ENCODE measurements at regions not wholly inside any gene's neighbourhood (a gene's known extent, or its start where the extent isn't known, plus 50 kb on each side); places are given as distances from the start of the nearest gene placed in this dataset.
"Not testable (repeated sequence)": the region's sequence is repeated elsewhere in the genome, so short reads cannot be mapped to it uniquely, and the experiment has no call there.

DNA sequence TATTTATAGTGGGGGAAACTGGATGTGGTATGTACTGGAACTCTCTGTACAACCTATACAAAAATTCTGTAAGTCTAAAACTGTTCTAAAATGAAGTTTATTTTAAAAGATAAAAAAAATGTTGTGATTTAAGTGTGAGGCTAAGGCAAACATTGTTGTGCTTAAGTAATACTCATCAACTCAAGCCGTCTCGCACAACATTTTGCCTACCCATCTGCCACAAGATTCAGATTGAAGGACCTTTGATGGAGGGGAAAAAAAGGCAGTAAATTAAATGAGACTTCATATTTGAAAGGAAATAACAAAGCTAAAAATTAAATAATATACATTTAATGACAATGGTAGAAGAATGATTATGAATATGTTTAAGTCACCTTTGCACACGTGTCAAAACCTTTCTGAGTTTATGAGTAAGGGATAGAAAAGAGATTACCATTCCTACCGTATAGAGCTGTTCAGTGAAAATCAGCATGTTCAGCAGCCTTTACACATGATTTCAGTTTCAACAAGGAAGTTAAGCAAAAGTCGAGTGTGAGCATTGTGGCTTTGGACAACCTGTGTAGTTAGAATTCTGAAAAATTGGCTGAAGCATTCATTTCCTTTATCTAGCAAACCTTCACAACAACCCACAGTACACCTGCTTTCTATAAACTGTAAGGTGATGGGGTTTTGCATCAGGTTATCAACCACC lies 499.3 kb downstream of the IRS1 start:
- intact Hi-C loops (cut with DNase I): no loop called here
- no peaks in the 10 kb centered on the region for H3K36me3 ChIP-seq
- no peak for TF ChIP-seq POLR2AphosphoS5 (IDR thresholded peaks at IDR 0.05)
- TF ChIP-seq EP300 (IDR thresholded peaks at IDR 0.05): no peak
- TF ChIP-seq, protein P1, sequence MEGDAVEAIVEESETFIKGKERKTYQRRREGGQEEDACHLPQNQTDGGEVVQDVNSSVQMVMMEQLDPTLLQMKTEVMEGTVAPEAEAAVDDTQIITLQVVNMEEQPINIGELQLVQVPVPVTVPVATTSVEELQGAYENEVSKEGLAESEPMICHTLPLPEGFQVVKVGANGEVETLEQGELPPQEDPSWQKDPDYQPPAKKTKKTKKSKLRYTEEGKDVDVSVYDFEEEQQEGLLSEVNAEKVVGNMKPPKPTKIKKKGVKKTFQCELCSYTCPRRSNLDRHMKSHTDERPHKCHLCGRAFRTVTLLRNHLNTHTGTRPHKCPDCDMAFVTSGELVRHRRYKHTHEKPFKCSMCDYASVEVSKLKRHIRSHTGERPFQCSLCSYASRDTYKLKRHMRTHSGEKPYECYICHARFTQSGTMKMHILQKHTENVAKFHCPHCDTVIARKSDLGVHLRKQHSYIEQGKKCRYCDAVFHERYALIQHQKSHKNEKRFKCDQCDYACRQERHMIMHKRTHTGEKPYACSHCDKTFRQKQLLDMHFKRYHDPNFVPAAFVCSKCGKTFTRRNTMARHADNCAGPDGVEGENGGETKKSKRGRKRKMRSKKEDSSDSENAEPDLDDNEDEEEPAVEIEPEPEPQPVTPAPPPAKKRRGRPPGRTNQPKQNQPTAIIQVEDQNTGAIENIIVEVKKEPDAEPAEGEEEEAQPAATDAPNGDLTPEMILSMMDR (IDR thresholded peaks at IDR 0.05): no peak
- no peak for TF ChIP-seq POLR2A (IDR thresholded peaks at IDR 0.05; ENCODE audit: low read depth)
- H3K27me3 ChIP-seq: no peaks in the 10 kb centered on the region
- H3K9me3 ChIP-seq: no peaks in the 10 kb centered on the region
- peaks cover 0 to under 1% (median 0%) of the 10 kb centered on the region in 4 donors for H3K4me1 ChIP-seq
- no peak overlapping the region for H3K4me3 ChIP-seq
- DNase-seq (ENCODE audit: extremely low spot score): no peak
- WGBS: 85% methylated on average over 5 of the region's 5 CpGs
- H3K27ac ChIP-seq (replicated peaks in 1 of 4): no peak overlapping the region

DNA sequence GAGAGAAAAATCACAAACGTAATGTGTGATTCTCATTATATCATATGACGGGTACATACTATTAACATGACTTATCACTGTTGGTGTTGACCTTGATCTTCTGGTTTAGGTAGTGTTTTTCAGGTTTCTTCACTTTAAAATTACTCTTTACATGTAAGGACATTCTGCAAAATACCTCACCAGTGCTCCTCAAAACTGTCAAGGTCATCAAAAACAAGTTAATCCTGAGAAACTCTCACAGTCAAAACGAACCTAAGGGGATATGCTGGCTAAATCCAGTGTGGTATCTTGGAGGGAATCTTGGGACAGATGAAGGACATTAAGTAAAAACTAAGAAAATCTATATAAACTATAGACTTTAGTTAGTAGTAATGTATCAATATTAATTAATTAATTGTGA lies 499.8 kb downstream of the IRS1 start:
- Histone ChIP-seq H3K27ac (replicated peaks in 1 of 4) (no peak overlapping the region), H3K9me3 (no peaks in the 10 kb centered on the region), H3K27me3 (no peaks in the 10 kb centered on the region), H3K36me3 (no peaks in the 10 kb centered on the region), H3K4me1 (peaks cover 0 to 5% (median 0%) of the 10 kb centered on the region in 4 donors), H3K4me3 (no peak overlapping the region)
- intact Hi-C loops (cut with DNase I): no loop called here
- WGBS: 60% methylated on average over 3 of the region's 3 CpGs
- DNase-seq (ENCODE audit: extremely low spot score): no peak
- TF ChIP-seq, protein P1 (IDR thresholded peaks at IDR 0.05): no peak
- TF ChIP-seq EP300 (IDR thresholded peaks at IDR 0.05) (no peak), POLR2A (IDR thresholded peaks at IDR 0.05; ENCODE audit: low read depth) (no peak), POLR2AphosphoS5 (IDR thresholded peaks at IDR 0.05) (no peak)

DNA sequence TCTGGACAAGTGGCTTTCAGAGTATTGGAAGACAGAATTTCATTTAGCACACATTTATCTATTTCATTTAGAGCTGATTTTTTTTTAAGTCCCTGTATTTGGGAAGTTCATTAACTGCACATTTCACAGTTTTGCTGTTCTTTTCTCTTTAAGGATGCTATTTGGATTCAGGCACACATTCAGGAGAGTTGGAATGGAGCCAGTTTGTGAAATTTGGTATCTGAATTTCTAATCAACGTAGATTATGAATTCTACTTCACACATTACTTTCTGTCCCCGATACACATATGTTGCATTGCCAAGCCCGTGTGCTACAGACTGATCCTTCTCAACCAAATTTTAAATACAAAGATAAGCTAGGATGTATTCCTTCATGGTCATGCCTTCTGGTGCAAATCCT lies 503.9 kb downstream of the IRS1 start:
- H3K27ac ChIP-seq (replicated peaks in 1 of 4): no peak overlapping the region
- no peak for DNase-seq (ENCODE audit: extremely low spot score)
- TF ChIP-seq, protein P1 (IDR thresholded peaks at IDR 0.05): no peak
- TF ChIP-seq POLR2AphosphoS5 (IDR thresholded peaks at IDR 0.05) (no peak), EP300 (IDR thresholded peaks at IDR 0.05) (no peak), POLR2A (IDR thresholded peaks at IDR 0.05; ENCODE audit: low read depth) (no peak)
- no peak overlapping the region for H3K4me3 ChIP-seq
- no peaks in the 10 kb centered on the region for H3K27me3 ChIP-seq
- H3K9me3 ChIP-seq: peaks cover 0 to 16% (median 11%) of the 10 kb centered on the region in 4 donors
- H3K36me3 ChIP-seq: no peaks in the 10 kb centered on the region
- intact Hi-C loops (cut with DNase I): no loop called here
- peaks cover 0 to 5% (median 0%) of the 10 kb centered on the region in 4 donors for H3K4me1 ChIP-seq
- 70% methylated on average over 3 of the region's 3 CpGs for WGBS

DNA sequence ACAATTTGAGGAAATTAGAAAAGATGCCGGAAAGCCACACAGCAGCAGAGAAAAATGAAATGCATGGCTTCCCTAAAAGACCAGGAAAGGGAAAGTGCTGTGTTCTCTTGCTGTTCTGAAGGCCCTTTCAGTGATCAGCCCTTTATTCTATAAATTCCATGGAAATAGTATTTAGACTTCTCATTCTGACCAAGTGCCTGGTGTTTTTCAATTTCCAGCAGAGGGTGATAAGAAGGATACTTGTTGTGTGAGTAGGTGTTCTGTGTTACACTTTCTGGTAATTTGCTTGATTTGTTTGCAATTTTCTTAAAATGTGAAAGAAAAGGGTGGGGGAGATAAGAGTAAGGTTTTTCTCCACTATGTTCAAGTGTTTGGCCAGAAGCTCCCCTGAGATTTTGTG lies 504.5 kb downstream of the IRS1 start:
- intact Hi-C loops (cut with DNase I): no loop called here
- Histone ChIP-seq H3K27me3 (no peaks in the 10 kb centered on the region), H3K27ac (replicated peaks in 1 of 4) (no peak overlapping the region), H3K4me3 (no peak overlapping the region), H3K9me3 (peaks cover 0 to 16% (median 14%) of the 10 kb centered on the region in 4 donors), H3K4me1 (peaks cover 0 to 5% (median 0%) of the 10 kb centered on the region in 4 donors), H3K36me3 (no peaks in the 10 kb centered on the region)
- 0% methylated on average over 1 of the region's 1 CpG for WGBS
- DNase-seq (ENCODE audit: extremely low spot score): no peak
- TF ChIP-seq, protein P1 (IDR thresholded peaks at IDR 0.05): no peak
- TF ChIP-seq POLR2AphosphoS5 (IDR thresholded peaks at IDR 0.05) (no peak), EP300 (IDR thresholded peaks at IDR 0.05) (no peak), POLR2A (IDR thresholded peaks at IDR 0.05; ENCODE audit: low read depth) (no peak)

DNA sequence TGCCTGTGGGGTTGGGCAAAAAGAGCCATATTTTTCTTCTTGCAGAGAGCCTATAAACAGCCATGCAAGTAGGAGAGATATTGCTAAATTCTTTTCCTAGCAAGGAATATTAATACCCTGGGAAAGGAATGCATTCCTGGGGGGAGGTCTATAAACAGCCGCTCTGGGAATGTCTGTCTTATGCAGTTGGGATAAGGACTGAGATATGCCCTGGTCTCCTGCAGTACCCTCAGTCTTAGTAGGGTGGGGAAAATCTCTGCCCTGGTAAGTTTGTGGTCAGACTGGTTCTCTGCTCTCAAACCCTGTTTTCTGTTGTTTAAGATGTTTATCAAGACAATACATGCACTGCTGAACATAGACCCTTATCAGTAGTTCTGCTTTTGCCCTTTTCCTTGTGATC lies 508.3 kb downstream of the IRS1 start:
- H3K27ac ChIP-seq (replicated peaks in 1 of 4); intact Hi-C loops (cut with DNase I); DNase-seq (ENCODE audit: extremely low spot score); H3K4me1 ChIP-seq; H3K27me3 ChIP-seq; H3K4me3 ChIP-seq; H3K36me3 ChIP-seq: not testable (repeated sequence)
- 100% methylated on average over 1 of the region's 1 CpG for WGBS
- H3K9me3 ChIP-seq: peaks cover 0 to 16% (median 14%) of the 10 kb centered on the region in 4 donors

Measured in esophagus muscularis mucosa (tissue), 4 donors.